ENCODE measurements at regions not wholly inside any gene's neighbourhood (a gene's known extent, or its start where the extent isn't known, plus 50 kb on each side); places are given as distances from the start of the nearest gene placed in this dataset.

DNA sequence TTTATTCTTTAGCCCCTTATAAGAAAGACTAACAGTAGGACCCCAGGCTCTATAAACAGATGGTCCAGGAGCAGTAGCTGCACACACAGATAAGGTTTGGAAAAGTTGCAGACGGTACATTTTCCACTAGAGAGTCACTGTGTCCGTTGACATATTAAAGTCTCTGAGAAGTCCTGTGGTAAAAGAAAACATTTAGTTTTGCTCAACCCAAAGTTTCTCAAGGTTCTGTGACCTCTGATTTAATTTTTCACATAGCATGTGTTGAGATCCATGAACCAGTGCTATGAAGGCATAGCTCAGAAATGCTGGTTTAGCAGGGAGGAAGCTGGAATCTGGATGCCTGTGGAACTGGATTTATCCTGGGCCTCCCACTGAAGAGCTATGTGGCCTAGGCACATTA, 62.7 kb upstream of the RASEF start:
- Histone ChIP-seq H3K27ac (ENCODE audit: low read depth in 1 of 2, low read length in 2 of 2) (no peak overlapping the region), H3K9ac (ENCODE audit: insufficient read depth, low read length, poor library complexity, severe bottlenecking) (no peak overlapping the region), H3K9me3 (replicated peaks in 1 of 2; ENCODE audit: control insufficient read depth in 1 of 2, insufficient read depth in 1 of 2, low read length in 2 of 2) (peaks cover 4 to 15% of the 10 kb centered on the region in 2 donors), H3K79me2 (ENCODE audit: insufficient read depth, low read length) (no peaks in the 10 kb centered on the region), H3K4me3 (replicated peaks in 1 of 3; ENCODE audit: low read depth in 2 of 3, low read length in 3 of 3) (no peak overlapping the region), H3K4me2 (replicated peaks; ENCODE audit: extremely low read depth, low read length, poor library complexity, severe bottlenecking) (no peak overlapping the region), H2AFZ (ENCODE audit: insufficient read depth, low read depth, low read length, poor library complexity, severe bottlenecking) (no peak overlapping the region), H3K27me3 (ENCODE audit: control insufficient read depth in 2 of 2, insufficient read depth in 2 of 2, low read length in 2 of 2) (no peaks in the 10 kb centered on the region), H3K36me3 (replicated peaks in 1 of 2; ENCODE audit: control insufficient read depth in 1 of 2, insufficient read depth in 2 of 2, low read length in 2 of 2) (no peaks in the 10 kb centered on the region), H3K4me1 (ENCODE audit: control insufficient read depth in 1 of 2, insufficient read depth in 2 of 2, low read length in 2 of 2) (no peaks in the 10 kb centered on the region), H4K20me1 (ENCODE audit: insufficient read depth, low read length) (no peaks in the 10 kb centered on the region)
- H3K27me3 Mint-ChIP-seq (ENCODE audit: low read depth in 3 of 3): peaks cover 0 to 2% (median 0%) of the 10 kb centered on the region in 3 donors
- TF ChIP-seq, protein P1, sequence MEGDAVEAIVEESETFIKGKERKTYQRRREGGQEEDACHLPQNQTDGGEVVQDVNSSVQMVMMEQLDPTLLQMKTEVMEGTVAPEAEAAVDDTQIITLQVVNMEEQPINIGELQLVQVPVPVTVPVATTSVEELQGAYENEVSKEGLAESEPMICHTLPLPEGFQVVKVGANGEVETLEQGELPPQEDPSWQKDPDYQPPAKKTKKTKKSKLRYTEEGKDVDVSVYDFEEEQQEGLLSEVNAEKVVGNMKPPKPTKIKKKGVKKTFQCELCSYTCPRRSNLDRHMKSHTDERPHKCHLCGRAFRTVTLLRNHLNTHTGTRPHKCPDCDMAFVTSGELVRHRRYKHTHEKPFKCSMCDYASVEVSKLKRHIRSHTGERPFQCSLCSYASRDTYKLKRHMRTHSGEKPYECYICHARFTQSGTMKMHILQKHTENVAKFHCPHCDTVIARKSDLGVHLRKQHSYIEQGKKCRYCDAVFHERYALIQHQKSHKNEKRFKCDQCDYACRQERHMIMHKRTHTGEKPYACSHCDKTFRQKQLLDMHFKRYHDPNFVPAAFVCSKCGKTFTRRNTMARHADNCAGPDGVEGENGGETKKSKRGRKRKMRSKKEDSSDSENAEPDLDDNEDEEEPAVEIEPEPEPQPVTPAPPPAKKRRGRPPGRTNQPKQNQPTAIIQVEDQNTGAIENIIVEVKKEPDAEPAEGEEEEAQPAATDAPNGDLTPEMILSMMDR (IDR thresholded peaks at IDR 0.05): no peak
- intact Hi-C loops (cut with micrococcal nuclease): no loop called here
- no peak for DNase-seq
- no peak overlapping the region for H3K27ac Mint-ChIP-seq
- H3K36me3 Mint-ChIP-seq: no peaks in the 10 kb centered on the region
- no peaks in the 10 kb centered on the region for H3K4me1 Mint-ChIP-seq
- H3K9me3 Mint-ChIP-seq: peaks cover 8 to 22% (median 13%) of the 10 kb centered on the region in 7 donors
- 100% methylated on average over 2 of the region's 2 CpGs for WGBS (ENCODE audit: insufficient coverage)
- H3K4me3 Mint-ChIP-seq: no peak overlapping the region

DNA sequence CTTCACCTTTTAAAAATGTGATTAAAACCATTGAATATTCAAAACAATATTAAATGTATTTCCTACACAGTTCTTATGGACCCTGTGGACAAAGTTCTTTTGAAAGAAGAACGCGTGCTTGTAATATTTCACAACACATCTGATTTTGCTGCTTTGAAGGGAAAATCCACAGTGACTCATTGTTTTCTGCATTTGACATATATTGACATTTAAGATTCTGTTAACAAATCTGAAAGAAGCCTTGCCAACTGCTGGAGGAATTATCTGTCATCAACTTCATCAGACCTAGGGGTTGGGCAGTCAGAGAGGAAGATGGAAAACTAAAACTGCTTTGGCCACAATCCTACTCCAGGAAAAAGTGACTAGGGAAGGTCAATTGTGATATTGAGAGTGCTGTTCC, 56.9 kb upstream of the RASEF start:
- DNase-seq: no peak
- H3K9me3 Mint-ChIP-seq: peaks cover under 1 to 15% (median 11%) of the 10 kb centered on the region in 7 donors
- no peaks in the 10 kb centered on the region for H3K4me1 ChIP-seq (ENCODE audit: control insufficient read depth in 1 of 2, insufficient read depth in 2 of 2, low read length in 2 of 2)
- H3K4me2 ChIP-seq (replicated peaks; ENCODE audit: extremely low read depth, low read length, poor library complexity, severe bottlenecking): no peak overlapping the region
- H3K27me3 Mint-ChIP-seq (ENCODE audit: low read depth in 3 of 3): peaks cover 0 to 2% (median 2%) of the 10 kb centered on the region in 3 donors
- no peaks in the 10 kb centered on the region for H4K20me1 ChIP-seq (ENCODE audit: insufficient read depth, low read length)
- WGBS (ENCODE audit: insufficient coverage): no CpG with 5 or more reads among the region's 2 CpGs
- H3K36me3 Mint-ChIP-seq: no peaks in the 10 kb centered on the region
- intact Hi-C loops (cut with micrococcal nuclease): no loop called here
- no peak overlapping the region for H3K9ac ChIP-seq (ENCODE audit: insufficient read depth, low read length, poor library complexity, severe bottlenecking)
- H3K27ac Mint-ChIP-seq: no peak overlapping the region
- H3K27ac ChIP-seq (ENCODE audit: low read depth in 1 of 2, low read length in 2 of 2): no peak overlapping the region
- no peaks in the 10 kb centered on the region for H3K36me3 ChIP-seq (replicated peaks in 1 of 2; ENCODE audit: control insufficient read depth in 1 of 2, insufficient read depth in 2 of 2, low read length in 2 of 2)
- H3K9me3 ChIP-seq (replicated peaks in 1 of 2; ENCODE audit: control insufficient read depth in 1 of 2, insufficient read depth in 1 of 2, low read length in 2 of 2): peaks cover 0 to 6% of the 10 kb centered on the region in 2 donors
- no peaks in the 10 kb centered on the region for H3K27me3 ChIP-seq (ENCODE audit: control insufficient read depth in 2 of 2, insufficient read depth in 2 of 2, low read length in 2 of 2)
- no peak overlapping the region for H3K4me3 ChIP-seq (replicated peaks in 1 of 3; ENCODE audit: low read depth in 2 of 3, low read length in 3 of 3)
- H3K4me3 Mint-ChIP-seq: no peak overlapping the region
- TF ChIP-seq, protein P1 (IDR thresholded peaks at IDR 0.05): no peak
- no peak overlapping the region for H2AFZ ChIP-seq (ENCODE audit: insufficient read depth, low read depth, low read length, poor library complexity, severe bottlenecking)
- H3K4me1 Mint-ChIP-seq: no peaks in the 10 kb centered on the region
- H3K79me2 ChIP-seq (ENCODE audit: insufficient read depth, low read length): no peaks in the 10 kb centered on the region

Data from CD14-positive monocyte (primary cell).